ENCODE measurements at regions not wholly inside any gene's neighbourhood (a gene's known extent, or its start where the extent isn't known, plus 50 kb on each side); places are given as distances from the start of the nearest gene placed in this dataset.
A peak's percentile ranks its signal among the peaks of the same experiment; 100 is the strongest.

- no peak for DNase-seq
Measured at GRCh38 chr4:27276307-27277073, 415.8 kb downstream of the STIM2 start.

- no peak for DNase-seq
Measured at GRCh38 chr4:27278615-27279375, 418.2 kb downstream of the STIM2 start.

GRCh38 chr4:27288496-27288895 lies 427.9 kb downstream of the STIM2 start:
- no peak for DNase-seq

GRCh38 chr4:27289704-27290103 lies 429.1 kb downstream of the STIM2 start:
- no peak for DNase-seq

GRCh38 chr4:27293831-27294230 lies 433.2 kb downstream of the STIM2 start:
- DNase-seq, result no peak

- DNase-seq, result no peak
Measured at GRCh38 chr4:27304751-27305150, 444.1 kb downstream of the STIM2 start.

GRCh38 chr4:27305246-27305645 lies 444.6 kb downstream of the STIM2 start:
- DNase-seq, result no peak

GRCh38 chr4:27308379-27308778 lies 447.7 kb downstream of the STIM2 start:
- DNase-seq, result no peak

- DNase-seq, result no peak
Measured at GRCh38 chr4:27315625-27316024, 455.0 kb downstream of the STIM2 start.

GRCh38 chr4:27316176-27316575 lies 455.5 kb downstream of the STIM2 start:
- DNase-seq, result no peak

GRCh38 chr4:27318740-27319139 lies 458.1 kb downstream of the STIM2 start:
- DNase-seq, result peak; percentile 26

- DNase-seq, result no peak
Measured at GRCh38 chr4:27326991-27327390, 466.4 kb downstream of the STIM2 start.

- DNase-seq, result no peak
Measured at GRCh38 chr4:27327421-27328181, 467.0 kb downstream of the STIM2 start.

- no peak for DNase-seq
Measured at GRCh38 chr4:27338530-27338929, 477.9 kb downstream of the STIM2 start.

- DNase-seq, result no peak
Measured at GRCh38 chr4:27343411-27343810, 482.8 kb downstream of the STIM2 start.

- DNase-seq, result no peak
Measured at GRCh38 chr4:27350161-27350560, 489.5 kb downstream of the STIM2 start.

GRCh38 chr4:27357283-27357682 lies 496.6 kb downstream of the STIM2 start:
- no peak for DNase-seq

GRCh38 chr4:27358269-27358668 lies 497.6 kb downstream of the STIM2 start:
- DNase-seq, result no peak

GRCh38 chr4:27360131-27360530 lies 499.5 kb downstream of the STIM2 start:
- no peak for DNase-seq

- DNase-seq, result no peak
Measured at GRCh38 chr4:27360790-27361267, 500.2 kb downstream of the STIM2 start.

- no peak for DNase-seq
Measured at GRCh38 chr4:27364509-27364908, 503.9 kb downstream of the STIM2 start.

GRCh38 chr4:27366104-27366823 lies 505.6 kb downstream of the STIM2 start:
- no peak for DNase-seq

GRCh38 chr4:27368781-27369180 lies 508.1 kb downstream of the STIM2 start:
- no peak for DNase-seq
